ENCODE measurements at regions not wholly inside any gene's neighbourhood (a gene's known extent, or its start where the extent isn't known, plus 50 kb on each side); places are given as distances from the start of the nearest gene placed in this dataset.

DNA sequence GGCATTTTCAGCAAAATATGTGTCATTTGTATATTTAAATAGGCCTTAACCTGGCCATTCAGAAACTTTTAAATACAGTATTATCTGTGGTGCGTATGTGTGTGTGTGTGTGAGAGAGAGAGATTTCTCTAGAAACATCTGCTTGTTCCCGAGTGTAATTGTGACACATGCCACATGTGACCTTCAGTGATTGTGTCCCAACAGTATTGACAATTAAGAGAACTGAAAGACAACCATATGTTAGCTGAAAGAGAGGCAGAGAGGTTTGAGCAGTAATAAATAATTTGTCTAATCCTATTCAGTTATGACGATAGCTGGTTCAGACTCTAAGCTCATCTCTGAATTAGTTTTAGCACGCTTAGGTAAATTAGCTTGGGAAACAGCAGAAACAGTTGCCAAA, 1503.1 kb downstream of the PCDH9 start:
- no peak overlapping the region for H3K4me2 ChIP-seq (ENCODE audit: low read length)
- no peaks in the 10 kb centered on the region for H3K79me2 ChIP-seq
- H3K9ac ChIP-seq, result no peak overlapping the region
- H3K9me3 ChIP-seq (ENCODE audit: control insufficient read depth, low read length), result no peaks in the 10 kb centered on the region
- H2AFZ ChIP-seq, result no peak overlapping the region
- no peak overlapping the region for H3K27ac ChIP-seq
- TF ChIP-seq, protein P1, sequence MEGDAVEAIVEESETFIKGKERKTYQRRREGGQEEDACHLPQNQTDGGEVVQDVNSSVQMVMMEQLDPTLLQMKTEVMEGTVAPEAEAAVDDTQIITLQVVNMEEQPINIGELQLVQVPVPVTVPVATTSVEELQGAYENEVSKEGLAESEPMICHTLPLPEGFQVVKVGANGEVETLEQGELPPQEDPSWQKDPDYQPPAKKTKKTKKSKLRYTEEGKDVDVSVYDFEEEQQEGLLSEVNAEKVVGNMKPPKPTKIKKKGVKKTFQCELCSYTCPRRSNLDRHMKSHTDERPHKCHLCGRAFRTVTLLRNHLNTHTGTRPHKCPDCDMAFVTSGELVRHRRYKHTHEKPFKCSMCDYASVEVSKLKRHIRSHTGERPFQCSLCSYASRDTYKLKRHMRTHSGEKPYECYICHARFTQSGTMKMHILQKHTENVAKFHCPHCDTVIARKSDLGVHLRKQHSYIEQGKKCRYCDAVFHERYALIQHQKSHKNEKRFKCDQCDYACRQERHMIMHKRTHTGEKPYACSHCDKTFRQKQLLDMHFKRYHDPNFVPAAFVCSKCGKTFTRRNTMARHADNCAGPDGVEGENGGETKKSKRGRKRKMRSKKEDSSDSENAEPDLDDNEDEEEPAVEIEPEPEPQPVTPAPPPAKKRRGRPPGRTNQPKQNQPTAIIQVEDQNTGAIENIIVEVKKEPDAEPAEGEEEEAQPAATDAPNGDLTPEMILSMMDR (IDR thresholded peaks at IDR 0.05), result no peak
- no peaks in the 10 kb centered on the region for H3K4me1 ChIP-seq
- H3K4me3 ChIP-seq (ENCODE audit: low read depth, low read length), result no peak overlapping the region
- no peaks in the 10 kb centered on the region for H3K27me3 ChIP-seq (ENCODE audit: control insufficient read depth, insufficient read depth, low read length)
- H3K36me3 ChIP-seq (ENCODE audit: control insufficient read depth, insufficient read depth, low read length), result no peaks in the 10 kb centered on the region

GRCh38 chr13:65725006-65725405, 1505.1 kb downstream of the PCDH9 start:
- Histone ChIP-seq H3K4me1 (no peaks in the 10 kb centered on the region), H3K9ac (no peak overlapping the region), H3K4me2 (ENCODE audit: low read length) (no peak overlapping the region), H2AFZ (no peak overlapping the region), H3K27ac (no peak overlapping the region), H3K79me2 (no peaks in the 10 kb centered on the region), H3K36me3 (ENCODE audit: control insufficient read depth, insufficient read depth, low read length) (no peaks in the 10 kb centered on the region), H3K27me3 (ENCODE audit: control insufficient read depth, insufficient read depth, low read length) (no peaks in the 10 kb centered on the region), H3K4me3 (ENCODE audit: low read depth, low read length) (no peak overlapping the region), H3K9me3 (ENCODE audit: control insufficient read depth, low read length) (no peaks in the 10 kb centered on the region)
- TF ChIP-seq, protein P1 (IDR thresholded peaks at IDR 0.05), result no peak

DNA sequence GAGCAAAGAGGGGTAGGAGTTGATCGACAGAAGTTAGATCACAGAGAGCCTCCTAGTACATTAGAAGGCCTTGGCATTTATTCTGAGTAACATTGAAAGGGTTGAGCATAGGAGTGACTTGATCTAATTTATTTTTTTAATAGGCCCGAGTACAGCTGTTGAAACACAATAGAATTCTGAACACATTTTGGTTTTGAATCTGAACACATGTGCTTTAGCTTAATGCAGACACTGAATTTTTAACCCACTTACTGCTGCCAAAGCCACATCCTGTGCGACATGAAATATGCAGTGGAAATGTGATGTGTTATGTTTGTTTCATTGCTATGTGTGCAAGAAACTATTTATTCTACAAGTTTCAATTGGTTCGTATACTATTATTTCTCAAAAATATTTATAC, 1505.9 kb downstream of the PCDH9 start:
- no peaks in the 10 kb centered on the region for H3K27me3 ChIP-seq (ENCODE audit: control insufficient read depth, insufficient read depth, low read length)
- H3K27ac ChIP-seq, result no peak overlapping the region
- no peaks in the 10 kb centered on the region for H3K79me2 ChIP-seq
- TF ChIP-seq, protein P1 (IDR thresholded peaks at IDR 0.05), result no peak
- no peak overlapping the region for H2AFZ ChIP-seq
- H3K4me3 ChIP-seq (ENCODE audit: low read depth, low read length), result no peak overlapping the region
- no peak overlapping the region for H3K4me2 ChIP-seq (ENCODE audit: low read length)
- no peaks in the 10 kb centered on the region for H3K4me1 ChIP-seq
- no peak overlapping the region for H3K9ac ChIP-seq
- H3K36me3 ChIP-seq (ENCODE audit: control insufficient read depth, insufficient read depth, low read length), result no peaks in the 10 kb centered on the region
- no peaks in the 10 kb centered on the region for H3K9me3 ChIP-seq (ENCODE audit: control insufficient read depth, low read length)

GRCh38 chr13:65722506-65722905, 1507.6 kb downstream of the PCDH9 start:
- Histone ChIP-seq H3K79me2 (no peaks in the 10 kb centered on the region), H3K4me2 (ENCODE audit: low read length) (no peak overlapping the region), H3K4me3 (ENCODE audit: low read depth, low read length) (no peak overlapping the region), H3K27me3 (ENCODE audit: control insufficient read depth, insufficient read depth, low read length) (no peaks in the 10 kb centered on the region), H3K9ac (no peak overlapping the region), H2AFZ (no peak overlapping the region), H3K9me3 (ENCODE audit: control insufficient read depth, low read length) (no peaks in the 10 kb centered on the region), H3K36me3 (ENCODE audit: control insufficient read depth, insufficient read depth, low read length) (no peaks in the 10 kb centered on the region), H3K4me1 (no peaks in the 10 kb centered on the region), H3K27ac (no peak overlapping the region)
- TF ChIP-seq, protein P1 (IDR thresholded peaks at IDR 0.05), result no peak

DNA sequence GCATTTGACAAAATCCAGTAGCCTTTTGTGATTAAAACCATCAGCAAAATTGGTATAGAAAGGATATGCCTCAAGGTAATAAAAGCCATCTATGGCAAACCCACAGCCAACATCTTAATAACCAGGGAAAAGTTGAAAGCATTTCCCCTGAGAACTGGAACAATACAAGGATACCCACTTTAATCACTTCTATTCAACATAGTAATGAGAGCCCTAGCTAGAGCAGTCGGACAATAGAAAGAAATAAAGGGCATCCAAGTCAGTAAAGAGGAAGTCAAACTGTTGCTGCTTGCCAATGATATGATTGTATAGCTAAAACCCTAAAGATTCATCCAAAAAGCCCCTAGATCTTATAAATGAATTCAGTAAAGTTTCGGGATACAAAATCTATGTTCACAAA, 1510.3 kb downstream of the PCDH9 start:
- Histone ChIP-seq H3K27ac (no peak overlapping the region), H3K9ac (no peak overlapping the region), H3K4me1 (no peaks in the 10 kb centered on the region), H3K79me2 (no peaks in the 10 kb centered on the region), H3K9me3 (ENCODE audit: control insufficient read depth, low read length) (no peaks in the 10 kb centered on the region), H3K4me3 (ENCODE audit: low read depth, low read length) (no peak overlapping the region), H2AFZ (no peak overlapping the region), H3K27me3 (ENCODE audit: control insufficient read depth, insufficient read depth, low read length) (no peaks in the 10 kb centered on the region), H3K36me3 (ENCODE audit: control insufficient read depth, insufficient read depth, low read length) (no peaks in the 10 kb centered on the region), H3K4me2 (ENCODE audit: low read length) (no peak overlapping the region)
- TF ChIP-seq, protein P1 (IDR thresholded peaks at IDR 0.05), result no peak

All from parathyroid adenoma (tissue), 2 donors.